Spleen (tissue), 7 donors: ENCODE measurements at regions not wholly inside any gene's neighbourhood (a gene's known extent, or its start where the extent isn't known, plus 50 kb on each side); places are given as distances from the start of the nearest gene placed in this dataset.

Experiments
- POLR2A ChIP-seq, 3 donors: fragments of 450-650 bp; IDR thresholded peaks; one replicate each; pipeline ENCODE4 v1.5.1; 2017; ENCODE audit warnings: antibody characterized with exemption in 3 of 3, mild to moderate bottlenecking in 1 of 3
- POLR2AphosphoS5 ChIP-seq, 3 donors: sonication (generic); formaldehyde crosslinking; IDR thresholded peaks; one replicate each; pipeline ENCODE4 v1.5.1; 2017; ENCODE audit warnings: antibody characterized with exemption in 3 of 3
- TF ChIP-seq, protein P1 (sequence below), 11 experiments: fragments of 200-600 bp in 7 of 11; fragments of 450-650 bp in 4 of 11; sonication (generic) in 4 of 11; IDR thresholded peaks in 8 of 11; conservative IDR thresholded peaks in 3 of 11; 1 replicate in 7 of 11; 2 replicates in 4 of 11; pipeline versions ENCODE4 v1.4.0 to v1.8.0; 2016 to 2021; ENCODE audit warnings: antibody characterized with exemption in 11 of 11, inconsistent platforms in 4 of 11, mild to moderate bottlenecking in 1 of 11
- donor health status: DM: no; HTN: no; CAD: no; lungs with moderate emphysema.
- donor health status: DM: no; HTN: no; CAD: no.
- donor health status: DM: no; HTN: no; CAD: no.

DNA sequence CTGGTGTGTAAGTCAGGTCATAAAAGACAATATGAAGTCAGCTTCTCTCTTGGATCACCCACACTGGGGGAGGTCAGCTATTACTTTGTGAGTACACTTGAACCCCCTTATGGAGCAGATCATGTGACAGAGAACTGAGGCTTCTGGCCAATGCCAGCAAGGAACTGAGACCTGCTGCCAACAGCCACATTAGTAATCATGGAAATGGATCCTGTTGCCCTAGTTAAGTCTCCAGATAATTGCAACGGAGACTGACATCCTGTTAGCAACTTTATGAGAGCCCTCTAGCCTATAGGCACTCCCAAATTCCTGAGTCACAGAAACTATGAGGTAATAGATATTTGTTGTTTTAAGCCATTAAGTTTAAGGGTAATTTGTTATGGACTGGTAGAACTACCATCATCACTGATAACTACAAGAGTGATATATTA is 110.4 kb upstream of the GMNC start:
- TF ChIP-seq POLR2A (IDR thresholded peaks at IDR 0.05) (no peak), POLR2AphosphoS5 (IDR thresholded peaks at IDR 0.05) (no peak)
- TF ChIP-seq, protein P1, sequence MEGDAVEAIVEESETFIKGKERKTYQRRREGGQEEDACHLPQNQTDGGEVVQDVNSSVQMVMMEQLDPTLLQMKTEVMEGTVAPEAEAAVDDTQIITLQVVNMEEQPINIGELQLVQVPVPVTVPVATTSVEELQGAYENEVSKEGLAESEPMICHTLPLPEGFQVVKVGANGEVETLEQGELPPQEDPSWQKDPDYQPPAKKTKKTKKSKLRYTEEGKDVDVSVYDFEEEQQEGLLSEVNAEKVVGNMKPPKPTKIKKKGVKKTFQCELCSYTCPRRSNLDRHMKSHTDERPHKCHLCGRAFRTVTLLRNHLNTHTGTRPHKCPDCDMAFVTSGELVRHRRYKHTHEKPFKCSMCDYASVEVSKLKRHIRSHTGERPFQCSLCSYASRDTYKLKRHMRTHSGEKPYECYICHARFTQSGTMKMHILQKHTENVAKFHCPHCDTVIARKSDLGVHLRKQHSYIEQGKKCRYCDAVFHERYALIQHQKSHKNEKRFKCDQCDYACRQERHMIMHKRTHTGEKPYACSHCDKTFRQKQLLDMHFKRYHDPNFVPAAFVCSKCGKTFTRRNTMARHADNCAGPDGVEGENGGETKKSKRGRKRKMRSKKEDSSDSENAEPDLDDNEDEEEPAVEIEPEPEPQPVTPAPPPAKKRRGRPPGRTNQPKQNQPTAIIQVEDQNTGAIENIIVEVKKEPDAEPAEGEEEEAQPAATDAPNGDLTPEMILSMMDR (IDR thresholded peaks at IDR 0.05 in 8 of 11, conservative IDR thresholded peaks at IDR 0.05 in 3 of 11), result no peak
